Fibroblast of skin of abdomen (primary cell): ENCODE measurements at regions not wholly inside any gene's neighbourhood (a gene's known extent, or its start where the extent isn't known, plus 50 kb on each side); places are given as distances from the start of the nearest gene placed in this dataset.
A peak's percentile ranks its signal among the peaks of the same experiment; 100 is the strongest.

Experiments
- DNase-seq: peaks from one replicate; pipeline ENCODE4 v3.0.0-alpha.2; 2013

- DNase-seq = peak; percentile 51
Observed at GRCh38 chr5:17763301-17763700, 129.0 kb downstream of the TAF11L14 start.

- no peak for DNase-seq
Observed at GRCh38 chr5:17766031-17766430, 131.8 kb downstream of the TAF11L14 start.

- DNase-seq = no peak
Observed at GRCh38 chr5:17769277-17769676, 135.0 kb downstream of the TAF11L14 start.

GRCh38 chr5:17772232-17772631 lies 138.0 kb downstream of the TAF11L14 start:
- no peak for DNase-seq

GRCh38 chr5:17785774-17786173 lies 151.5 kb downstream of the TAF11L14 start:
- DNase-seq = no peak

- DNase-seq = no peak
Observed at GRCh38 chr5:17788351-17788750, 154.1 kb downstream of the TAF11L14 start.

GRCh38 chr5:17794201-17794600 lies 159.9 kb downstream of the TAF11L14 start:
- DNase-seq = no peak

GRCh38 chr5:17794815-17795214 lies 160.6 kb downstream of the TAF11L14 start:
- DNase-seq = no peak

- DNase-seq = no peak
Observed at GRCh38 chr5:17796142-17796541, 161.9 kb downstream of the TAF11L14 start.

- no peak for DNase-seq
Observed at GRCh38 chr5:17796757-17797396, 162.6 kb downstream of the TAF11L14 start.

- no peak for DNase-seq
Observed at GRCh38 chr5:17799521-17799920, 165.3 kb downstream of the TAF11L14 start.

GRCh38 chr5:17801595-17801994 lies 167.3 kb downstream of the TAF11L14 start:
- DNase-seq = no peak

- no peak for DNase-seq
Observed at GRCh38 chr5:17802256-17802655, 168.0 kb downstream of the TAF11L14 start.

- DNase-seq = no peak
Observed at GRCh38 chr5:17803971-17804370, 169.7 kb downstream of the TAF11L14 start.

- DNase-seq = peak; percentile 20
Observed at GRCh38 chr5:17805227-17805825, 171.1 kb downstream of the TAF11L14 start.

GRCh38 chr5:17806818-17807468 lies 172.7 kb downstream of the TAF11L14 start:
- DNase-seq = no peak

GRCh38 chr5:17808566-17808965 lies 174.3 kb downstream of the TAF11L14 start:
- DNase-seq = no peak

- DNase-seq = no peak
Observed at GRCh38 chr5:17810734-17811133, 176.5 kb downstream of the TAF11L14 start.

GRCh38 chr5:17813214-17813613 lies 179.0 kb downstream of the TAF11L14 start:
- DNase-seq = peak; percentile 64

- no peak for DNase-seq
Observed at GRCh38 chr5:17816505-17816904, 182.2 kb downstream of the TAF11L14 start.

GRCh38 chr5:17816944-17817343 lies 182.7 kb downstream of the TAF11L14 start:
- peak; percentile 64 for DNase-seq

GRCh38 chr5:17817990-17818389 lies 183.7 kb downstream of the TAF11L14 start:
- peak; percentile 48 for DNase-seq

GRCh38 chr5:17819783-17820182 lies 185.5 kb downstream of the TAF11L14 start:
- DNase-seq = peak; percentile 31

GRCh38 chr5:17828681-17829080 lies 194.4 kb downstream of the TAF11L14 start:
- DNase-seq = no peak
